Right atrium auricular region (tissue), 2 donors: ENCODE measurements at regions not wholly inside any gene's neighbourhood (a gene's known extent, or its start where the extent isn't known, plus 50 kb on each side); places are given as distances from the start of the nearest gene placed in this dataset.
A peak's percentile ranks its signal among the peaks of the same experiment; 100 is the strongest.

ENCODE experiments used
- DNase-seq: peaks from one replicate; pipeline ENCODE4 v3.0.0-alpha.2; 2019; ENCODE audit warnings: low spot score
- H3K27ac ChIP-seq, 2 donors: fragments of 200-600 bp; sonication (generic); 1 replicate in 1 of 2; 2 replicates in 1 of 2; pipeline ENCODE4 v1.5.1; 2016 to 2019
- H3K27me3 ChIP-seq, 2 donors: fragments of 200-600 bp; sonication (generic); one replicate each; pipeline versions ENCODE4 v1.5.1 to v1.6.0; 2017 to 2019
- H3K36me3 ChIP-seq: fragments of 200-600 bp; sonication (generic); one replicate; pipeline ENCODE4 v1.5.1; 2016
- H3K4me1 ChIP-seq, 2 donors: fragments of 200-600 bp; sonication (generic); one replicate each; pipeline versions ENCODE4 v1.5.1 to v1.6.0; 2017 to 2019
- H3K4me3 ChIP-seq, 2 donors: fragments of 200-600 bp; sonication (generic); 1 replicate in 1 of 2; 2 replicates in 1 of 2; pipeline ENCODE4 v1.5.1; 2017 to 2019; ENCODE audit warnings: mild to moderate bottlenecking in 1 of 2, moderate library complexity in 1 of 2
- H3K9me3 ChIP-seq, 2 donors: fragments of 200-600 bp; sonication (generic); one replicate each; pipeline ENCODE4 v1.5.1; 2019
- TF ChIP-seq, protein P1 (sequence below), 2 donors: fragments of 200-600 bp; sonication (generic); IDR thresholded peaks; one replicate each; pipeline ENCODE4 v1.5.1; 2019; ENCODE audit warnings: antibody characterized with exemption in 2 of 2

DNA sequence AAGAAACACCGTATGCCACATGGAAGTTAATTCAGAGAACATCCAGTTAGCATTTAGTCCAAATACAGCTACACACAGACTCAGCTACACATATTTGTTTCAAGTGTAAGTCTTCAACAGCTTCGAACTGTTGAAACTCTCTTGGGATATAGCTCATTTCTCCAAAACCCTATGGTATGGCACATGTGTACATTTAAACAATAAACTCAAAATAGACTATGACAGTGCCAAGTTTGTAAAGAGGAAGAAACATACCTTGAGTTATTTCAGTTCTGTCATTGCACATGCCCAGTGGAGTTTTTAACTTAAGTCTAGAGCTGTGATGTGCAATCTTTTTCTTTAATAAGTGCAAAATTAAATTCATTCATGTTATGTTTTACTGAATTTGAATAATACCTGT, 155.1 kb upstream of the RAI14 start:
- no peak overlapping the region for H3K27ac ChIP-seq
- no peak overlapping the region for H3K4me3 ChIP-seq
- no peak for DNase-seq
- H3K27me3 ChIP-seq: no peaks in the 10 kb centered on the region
- no peaks in the 10 kb centered on the region for H3K9me3 ChIP-seq
- no peaks in the 10 kb centered on the region for H3K36me3 ChIP-seq
- TF ChIP-seq, protein P1, sequence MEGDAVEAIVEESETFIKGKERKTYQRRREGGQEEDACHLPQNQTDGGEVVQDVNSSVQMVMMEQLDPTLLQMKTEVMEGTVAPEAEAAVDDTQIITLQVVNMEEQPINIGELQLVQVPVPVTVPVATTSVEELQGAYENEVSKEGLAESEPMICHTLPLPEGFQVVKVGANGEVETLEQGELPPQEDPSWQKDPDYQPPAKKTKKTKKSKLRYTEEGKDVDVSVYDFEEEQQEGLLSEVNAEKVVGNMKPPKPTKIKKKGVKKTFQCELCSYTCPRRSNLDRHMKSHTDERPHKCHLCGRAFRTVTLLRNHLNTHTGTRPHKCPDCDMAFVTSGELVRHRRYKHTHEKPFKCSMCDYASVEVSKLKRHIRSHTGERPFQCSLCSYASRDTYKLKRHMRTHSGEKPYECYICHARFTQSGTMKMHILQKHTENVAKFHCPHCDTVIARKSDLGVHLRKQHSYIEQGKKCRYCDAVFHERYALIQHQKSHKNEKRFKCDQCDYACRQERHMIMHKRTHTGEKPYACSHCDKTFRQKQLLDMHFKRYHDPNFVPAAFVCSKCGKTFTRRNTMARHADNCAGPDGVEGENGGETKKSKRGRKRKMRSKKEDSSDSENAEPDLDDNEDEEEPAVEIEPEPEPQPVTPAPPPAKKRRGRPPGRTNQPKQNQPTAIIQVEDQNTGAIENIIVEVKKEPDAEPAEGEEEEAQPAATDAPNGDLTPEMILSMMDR (IDR thresholded peaks at IDR 0.05): no peak
- peaks cover 0 to 67% of the 10 kb centered on the region in 2 donors for H3K4me1 ChIP-seq

DNA sequence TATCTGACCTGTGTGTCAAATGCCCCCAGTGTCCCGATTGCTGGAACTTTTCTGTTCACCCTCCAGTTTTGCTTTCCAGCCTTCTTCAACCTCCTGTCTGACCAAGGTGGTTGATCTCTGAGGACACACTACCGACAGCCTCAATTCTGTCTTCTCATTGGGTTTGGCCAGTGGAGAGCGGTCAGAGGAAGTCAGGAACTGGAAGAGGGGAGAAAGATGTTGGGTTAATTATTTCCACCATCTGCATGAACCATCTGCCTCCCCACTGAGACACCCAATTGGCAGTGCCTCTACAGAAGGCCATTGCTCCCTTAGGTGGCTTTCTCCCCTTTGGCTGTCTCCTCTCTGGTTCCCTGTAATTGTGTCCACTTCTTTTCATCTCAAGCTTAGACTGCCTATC, 154.3 kb upstream of the RAI14 start:
- Histone ChIP-seq H3K4me3 (no peak overlapping the region), H3K36me3 (no peaks in the 10 kb centered on the region), H3K9me3 (no peaks in the 10 kb centered on the region), H3K27me3 (no peaks in the 10 kb centered on the region), H3K27ac (no peak overlapping the region), H3K4me1 (peaks cover 0 to 59% of the 10 kb centered on the region in 2 donors)
- DNase-seq: no peak
- TF ChIP-seq, protein P1 (IDR thresholded peaks at IDR 0.05): no peak

DNA sequence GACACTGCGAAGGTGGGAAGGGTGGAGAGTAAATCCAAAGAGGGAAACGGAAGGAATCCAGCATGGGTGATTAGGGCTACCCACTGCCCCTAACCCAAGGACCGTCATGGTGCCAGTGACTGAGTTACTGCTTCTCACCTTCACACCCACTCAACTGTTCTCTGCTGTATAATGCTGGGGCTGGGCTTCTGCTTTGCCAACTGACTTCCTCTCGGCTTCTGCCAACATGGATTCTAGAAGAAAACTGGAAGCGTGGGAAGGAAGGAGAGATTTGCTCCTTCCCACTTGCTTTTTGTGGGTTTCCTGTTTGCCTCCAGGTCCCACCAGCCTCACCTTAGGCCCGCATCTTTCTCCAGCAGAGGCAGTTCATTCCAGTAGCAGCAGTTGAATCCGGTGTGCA, 153.5 kb upstream of the RAI14 start:
- DNase-seq: no peak
- no peaks in the 10 kb centered on the region for H3K27me3 ChIP-seq
- TF ChIP-seq, protein P1 (IDR thresholded peaks at IDR 0.05): no peak
- H3K9me3 ChIP-seq: no peaks in the 10 kb centered on the region
- peaks cover 0 to 52% of the 10 kb centered on the region in 2 donors for H3K4me1 ChIP-seq
- no peaks in the 10 kb centered on the region for H3K36me3 ChIP-seq
- peak overlapping the region in 1 of 2 donors; percentile 72 for H3K27ac ChIP-seq
- H3K4me3 ChIP-seq: no peak overlapping the region

DNA sequence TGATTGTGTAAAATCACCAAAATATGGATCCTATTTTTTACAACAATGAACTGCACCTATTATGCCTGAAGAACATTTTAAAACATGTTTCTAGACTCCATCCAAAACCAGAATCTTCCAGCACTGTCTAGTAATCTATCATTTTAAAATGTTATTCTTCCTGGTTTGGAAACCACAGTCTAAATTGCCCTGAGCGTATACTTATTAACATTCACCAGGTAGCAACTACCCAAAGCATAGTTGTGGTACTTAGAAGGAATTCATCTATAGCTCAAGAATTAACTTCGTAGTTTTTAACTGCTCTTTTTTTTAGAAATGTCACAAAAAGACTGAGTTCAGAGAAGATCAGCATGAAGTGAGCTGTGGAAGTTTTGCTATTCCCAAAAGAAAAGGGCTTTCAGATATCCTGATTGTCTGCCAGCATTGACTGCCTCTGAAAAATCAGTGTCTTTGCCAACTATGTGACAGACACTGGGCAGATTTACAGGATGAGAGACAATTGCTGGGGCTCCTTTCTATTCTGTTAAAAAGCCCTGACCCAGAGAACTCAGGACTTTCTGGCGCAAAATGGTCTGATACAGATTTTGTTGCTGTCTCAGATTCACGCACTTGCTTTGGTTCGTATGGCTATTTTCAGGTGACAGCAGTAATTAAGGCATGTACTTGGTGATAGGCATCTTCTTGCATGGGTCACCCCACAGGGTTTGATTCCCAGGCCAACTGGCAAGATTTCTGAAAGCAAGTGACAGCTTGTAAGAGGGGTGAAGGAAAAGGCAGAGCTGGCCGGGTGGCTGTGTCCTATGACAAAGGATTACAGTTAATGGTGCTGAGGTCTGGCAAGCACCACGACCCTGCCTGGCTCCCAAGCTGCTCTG, 152.5 kb upstream of the RAI14 start:
- Histone ChIP-seq H3K27ac (peak overlapping the region; percentile 72 to 88), H3K4me1 (peaks cover 0 to 41% of the 10 kb centered on the region in 2 donors)
- DNase-seq: no peak

DNA sequence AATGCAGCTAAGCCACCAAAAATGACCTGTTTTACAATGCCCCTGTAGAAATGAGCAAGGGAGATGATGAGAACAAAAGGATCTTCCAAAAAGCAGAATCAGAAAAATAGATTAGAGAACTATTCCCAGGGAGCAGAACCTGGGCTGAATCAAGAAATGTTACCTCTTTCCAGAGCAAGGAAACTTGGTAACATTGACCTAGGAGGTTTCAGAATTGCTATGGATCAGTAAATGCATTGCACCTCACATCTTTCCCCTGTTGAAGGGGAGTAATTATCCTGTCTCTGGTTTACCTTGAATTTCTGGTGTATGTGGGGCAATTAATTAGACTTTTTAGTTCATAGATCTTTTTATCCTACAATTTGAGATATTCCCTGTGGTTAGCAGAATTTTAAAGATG, 151.2 kb upstream of the RAI14 start:
- no peaks in the 10 kb centered on the region for H3K9me3 ChIP-seq
- H3K27ac ChIP-seq: peak overlapping the region; percentile 72 to 88
- H3K36me3 ChIP-seq: no peaks in the 10 kb centered on the region
- H3K4me3 ChIP-seq: no peak overlapping the region
- peaks cover 0 to 31% of the 10 kb centered on the region in 2 donors for H3K4me1 ChIP-seq
- no peaks in the 10 kb centered on the region for H3K27me3 ChIP-seq
- DNase-seq: no peak
- TF ChIP-seq, protein P1 (IDR thresholded peaks at IDR 0.05): no peak

More for the DNA sequence above, 152.5 kb upstream of the RAI14 start:
- Histone ChIP-seq H3K27me3 (no peaks in the 10 kb centered on the region), H3K36me3 (no peaks in the 10 kb centered on the region), H3K9me3 (no peaks in the 10 kb centered on the region), H3K4me3 (no peak overlapping the region)
- TF ChIP-seq, protein P1 (IDR thresholded peaks at IDR 0.05): no peak
